Mesothelial cell of epicardium (in vitro differentiated cells): ENCODE measurements at regions not wholly inside any gene's neighbourhood (a gene's known extent, or its start where the extent isn't known, plus 50 kb on each side); places are given as distances from the start of the nearest gene placed in this dataset.

Experiments
- DNase-seq, 2 experiments: peaks; one replicate each; pipeline ENCODE4 v3.0.0; 2021; ENCODE audit warnings: low spot score in 2 of 2; ENCODE audit not compliant: unreplicated experiment in 2 of 2
- H3K27ac Mint-ChIP-seq: 2 replicates; pipeline ENCODE4 v1.8.0; 2021; ENCODE audit warnings: mixed read lengths
- H3K27me3 Mint-ChIP-seq: 2 replicates; pipeline ENCODE4 v1.8.0; 2021; ENCODE audit warnings: low read depth, mixed read lengths
- H3K36me3 Mint-ChIP-seq: 2 replicates; pipeline ENCODE4 v1.8.0; 2021; ENCODE audit warnings: mixed read lengths
- H3K4me1 Mint-ChIP-seq: 2 replicates; pipeline ENCODE4 v1.8.0; 2021; ENCODE audit warnings: mixed read lengths
- H3K4me3 Mint-ChIP-seq: 2 replicates; pipeline ENCODE4 v1.8.0; 2021; ENCODE audit warnings: mild to moderate bottlenecking, moderate library complexity, mixed read lengths
- H3K9me3 Mint-ChIP-seq: 2 replicates; pipeline ENCODE4 v1.8.0; 2021; ENCODE audit warnings: mixed read lengths
- CTCF ChIP-seq: fragments of 200-600 bp; sonication (generic); IDR thresholded peaks from one replicate; pipeline ENCODE4 v1.5.0; 2021; ENCODE audit warnings: antibody characterized with exemption; ENCODE audit not compliant: unreplicated experiment

GRCh38 chr1:195325181-195325580 lies 1283.1 kb downstream of the KCNT2 start:
- Mint-ChIP-seq H3K9me3 (peaks cover 18% of the 10 kb centered on the region), H3K4me3 (no peak overlapping the region), H3K27me3 (no peaks in the 10 kb centered on the region), H3K27ac (no peak overlapping the region), H3K4me1 (peaks cover 12% of the 10 kb centered on the region), H3K36me3 (no peaks in the 10 kb centered on the region)
- no peak for TF ChIP-seq CTCF
- DNase-seq: no peak

GRCh38 chr1:195306281-195306680 lies 1302.0 kb downstream of the KCNT2 start:
- H3K9me3 Mint-ChIP-seq: no peaks in the 10 kb centered on the region
- H3K36me3 Mint-ChIP-seq: no peaks in the 10 kb centered on the region
- no peaks in the 10 kb centered on the region for H3K4me1 Mint-ChIP-seq
- no peaks in the 10 kb centered on the region for H3K27me3 Mint-ChIP-seq
- no peak overlapping the region for H3K4me3 Mint-ChIP-seq
- H3K27ac Mint-ChIP-seq: no peak overlapping the region
- no peak for TF ChIP-seq CTCF
- DNase-seq: no peak

GRCh38 chr1:195294911-195295310 lies 1313.3 kb downstream of the KCNT2 start:
- Mint-ChIP-seq H3K4me3 (no peak overlapping the region), H3K9me3 (peaks cover 11% of the 10 kb centered on the region), H3K27me3 (no peaks in the 10 kb centered on the region), H3K4me1 (peaks cover 3% of the 10 kb centered on the region), H3K27ac (no peak overlapping the region), H3K36me3 (no peaks in the 10 kb centered on the region)
- no peak for TF ChIP-seq CTCF
- DNase-seq: no peak

- TF ChIP-seq CTCF: no peak
- no peak overlapping the region for H3K4me3 Mint-ChIP-seq
- H3K4me1 Mint-ChIP-seq: no peaks in the 10 kb centered on the region
- H3K27me3 Mint-ChIP-seq: no peaks in the 10 kb centered on the region
- no peaks in the 10 kb centered on the region for H3K36me3 Mint-ChIP-seq
- DNase-seq: no peak
- no peak overlapping the region for H3K27ac Mint-ChIP-seq
- no peaks in the 10 kb centered on the region for H3K9me3 Mint-ChIP-seq
Observed at GRCh38 chr1:195278644-195279043, 1329.6 kb downstream of the KCNT2 start.

- H3K27me3 Mint-ChIP-seq: no peaks in the 10 kb centered on the region
- DNase-seq: no peak
- H3K9me3 Mint-ChIP-seq: no peaks in the 10 kb centered on the region
- no peaks in the 10 kb centered on the region for H3K4me1 Mint-ChIP-seq
- no peaks in the 10 kb centered on the region for H3K36me3 Mint-ChIP-seq
- no peak overlapping the region for H3K27ac Mint-ChIP-seq
- no peak overlapping the region for H3K4me3 Mint-ChIP-seq
- TF ChIP-seq CTCF: no peak
Observed at GRCh38 chr1:195275710-195276109, 1332.5 kb downstream of the KCNT2 start.

- no peaks in the 10 kb centered on the region for H3K27me3 Mint-ChIP-seq
- no peak for TF ChIP-seq CTCF
- H3K9me3 Mint-ChIP-seq: peaks cover 11% of the 10 kb centered on the region
- DNase-seq: no peak
- no peaks in the 10 kb centered on the region for H3K4me1 Mint-ChIP-seq
- no peak overlapping the region for H3K4me3 Mint-ChIP-seq
- H3K27ac Mint-ChIP-seq: no peak overlapping the region
- no peaks in the 10 kb centered on the region for H3K36me3 Mint-ChIP-seq
Observed at GRCh38 chr1:195251900-195252299, 1356.3 kb downstream of the KCNT2 start.
